Right hindlimb (tissue), 1 donor: ENCODE measurements at regions not wholly inside any gene's neighbourhood (a gene's known extent, or its start where the extent isn't known, plus 50 kb on each side); places are given as distances from the start of the nearest gene placed in this dataset.

Experiments
- DNase-seq: peaks from one replicate; pipeline ENCODE4 v3.0.0-alpha.2; 2018

GRCh38 chr4:79022529-79022928, 83.3 kb upstream of the PAQR3 start:
- no peak for DNase-seq

DNA sequence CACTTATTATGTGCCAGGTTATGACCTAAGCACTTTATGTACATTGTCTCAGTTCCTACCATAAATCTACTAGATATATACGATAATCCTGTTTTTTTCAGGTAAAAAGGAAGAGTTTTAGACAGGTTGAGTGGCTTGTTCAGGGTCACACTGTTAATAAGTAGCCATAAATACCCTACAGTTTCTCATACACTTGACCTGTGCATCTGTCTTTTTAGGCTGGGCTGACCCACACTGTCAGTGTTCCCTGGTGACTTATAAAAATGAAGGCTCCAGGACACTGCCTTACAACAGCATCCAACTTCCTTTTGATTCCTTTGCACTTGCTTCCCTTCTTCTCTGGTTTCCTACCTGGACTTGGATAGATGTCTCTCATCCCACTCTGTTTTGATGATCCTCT, 78.2 kb upstream of the PAQR3 start:
- no peak for DNase-seq

GRCh38 chr4:79016878-79017277, 77.6 kb upstream of the PAQR3 start:
- DNase-seq: no peak

DNA sequence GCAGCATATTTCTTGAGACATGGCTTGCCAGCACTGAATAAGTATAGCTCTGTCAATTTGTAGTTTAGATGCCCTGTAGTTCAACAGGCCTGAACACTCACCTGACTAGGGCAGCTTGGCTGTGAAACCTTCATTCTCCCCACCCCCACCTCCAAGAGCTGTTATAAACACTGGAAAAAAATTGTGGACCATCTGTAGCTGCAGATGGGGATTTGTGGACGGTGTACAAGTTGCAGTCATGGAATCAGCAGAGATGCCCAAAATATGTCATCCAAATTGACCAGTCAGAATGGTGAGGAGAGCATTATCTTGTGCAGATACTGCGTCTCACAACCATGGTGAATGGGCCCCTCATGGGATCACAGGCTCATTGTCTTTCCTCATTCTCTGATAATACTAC, 76.2 kb upstream of the PAQR3 start:
- no peak for DNase-seq

- DNase-seq: no peak
Measured at GRCh38 chr4:79014230-79014629, 75.0 kb upstream of the PAQR3 start.

- no peak for DNase-seq
Measured at GRCh38 chr4:79013756-79014155, 74.5 kb upstream of the PAQR3 start.

DNA sequence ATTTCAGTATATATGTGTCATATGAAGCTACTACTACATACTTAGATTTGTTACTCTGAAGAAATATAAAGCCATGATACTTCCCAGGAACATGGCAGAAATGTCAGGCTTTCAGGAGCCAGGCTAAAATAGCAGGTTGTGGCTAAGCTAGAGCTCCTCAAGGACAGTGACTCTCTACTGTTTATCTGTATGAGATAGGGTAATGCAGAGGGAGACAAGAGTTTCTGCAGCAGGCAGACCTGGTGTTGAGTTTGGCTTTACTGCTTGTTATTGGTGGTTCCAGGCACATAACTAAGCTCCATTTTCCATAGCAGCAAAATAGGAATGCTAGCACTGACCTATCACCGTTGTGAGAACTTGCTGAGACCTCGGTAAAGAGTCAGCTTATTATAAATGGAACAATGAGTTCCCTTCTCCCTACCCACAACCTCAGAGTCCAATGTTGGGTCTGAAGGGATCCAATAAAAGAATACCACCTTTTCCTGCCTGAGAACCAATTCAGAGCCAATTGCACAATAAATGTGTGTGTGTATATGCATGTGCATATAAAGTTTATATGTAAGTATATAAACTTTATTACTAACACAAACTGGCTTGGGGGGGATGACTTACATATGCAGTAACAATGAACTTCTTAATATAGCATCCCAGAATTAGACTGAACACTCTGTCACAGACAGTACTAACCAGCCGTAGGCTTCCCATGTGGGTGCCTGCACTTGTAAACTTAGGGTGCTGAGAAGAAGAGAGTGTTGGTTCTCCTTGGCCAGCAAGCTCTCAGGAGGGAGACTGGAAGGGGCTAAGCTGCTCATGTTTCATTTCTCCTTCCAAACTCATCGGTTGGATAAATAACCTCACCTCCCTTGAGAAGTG, 51.9 kb upstream of the PAQR3 start:
- no peak for DNase-seq

DNA sequence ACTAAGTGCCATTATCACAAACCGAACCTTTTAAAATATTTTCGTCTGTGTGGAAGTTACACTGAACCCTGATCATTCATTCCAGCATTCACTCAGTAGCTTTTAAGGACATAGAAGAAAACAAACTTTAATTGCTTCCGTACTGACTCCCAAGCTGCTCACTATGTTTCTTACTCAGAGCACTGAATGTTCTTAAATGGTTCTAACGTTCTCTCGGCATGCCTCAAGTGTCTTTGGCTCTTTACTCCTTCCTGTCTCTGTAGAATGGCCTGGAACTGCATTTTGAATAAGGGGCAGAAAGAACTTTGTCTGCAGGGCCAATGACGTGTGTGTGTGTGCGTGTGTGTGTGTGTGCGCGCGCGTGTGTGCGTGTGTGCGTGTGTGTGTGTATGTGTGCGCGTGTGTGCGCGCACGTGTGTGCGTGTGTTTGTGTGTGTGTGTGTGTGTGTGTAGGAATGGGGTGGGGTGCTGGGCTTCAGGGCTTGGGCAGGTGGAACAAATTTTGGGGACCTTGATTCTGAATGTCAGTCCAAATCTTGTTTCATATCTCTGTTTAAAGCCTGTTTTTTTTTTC, 50.5 kb upstream of the PAQR3 start:
- DNase-seq: no peak
